ENCODE measurements at regions not wholly inside any gene's neighbourhood (a gene's known extent, or its start where the extent isn't known, plus 50 kb on each side); places are given as distances from the start of the nearest gene placed in this dataset.

GRCh38 chr5:92119110-92119509 lies 736.0 kb upstream of the ARRDC3 start:
- H3K27ac ChIP-seq = no peak overlapping the region
- H3K9me3 ChIP-seq = no peaks in the 10 kb centered on the region
- H3K36me3 ChIP-seq = no peaks in the 10 kb centered on the region
- H3K4me3 ChIP-seq = no peak overlapping the region
- H3K4me1 ChIP-seq = no peaks in the 10 kb centered on the region
- TF ChIP-seq, protein P1, sequence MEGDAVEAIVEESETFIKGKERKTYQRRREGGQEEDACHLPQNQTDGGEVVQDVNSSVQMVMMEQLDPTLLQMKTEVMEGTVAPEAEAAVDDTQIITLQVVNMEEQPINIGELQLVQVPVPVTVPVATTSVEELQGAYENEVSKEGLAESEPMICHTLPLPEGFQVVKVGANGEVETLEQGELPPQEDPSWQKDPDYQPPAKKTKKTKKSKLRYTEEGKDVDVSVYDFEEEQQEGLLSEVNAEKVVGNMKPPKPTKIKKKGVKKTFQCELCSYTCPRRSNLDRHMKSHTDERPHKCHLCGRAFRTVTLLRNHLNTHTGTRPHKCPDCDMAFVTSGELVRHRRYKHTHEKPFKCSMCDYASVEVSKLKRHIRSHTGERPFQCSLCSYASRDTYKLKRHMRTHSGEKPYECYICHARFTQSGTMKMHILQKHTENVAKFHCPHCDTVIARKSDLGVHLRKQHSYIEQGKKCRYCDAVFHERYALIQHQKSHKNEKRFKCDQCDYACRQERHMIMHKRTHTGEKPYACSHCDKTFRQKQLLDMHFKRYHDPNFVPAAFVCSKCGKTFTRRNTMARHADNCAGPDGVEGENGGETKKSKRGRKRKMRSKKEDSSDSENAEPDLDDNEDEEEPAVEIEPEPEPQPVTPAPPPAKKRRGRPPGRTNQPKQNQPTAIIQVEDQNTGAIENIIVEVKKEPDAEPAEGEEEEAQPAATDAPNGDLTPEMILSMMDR (IDR thresholded peaks at IDR 0.05) = no peak
- DNase-seq = no peak
- intact Hi-C loops (cut with DNase I) = no loop called here
- H3K27me3 ChIP-seq (ENCODE audit: low read depth) = no peaks in the 10 kb centered on the region
- ATAC-seq = no peak

DNA sequence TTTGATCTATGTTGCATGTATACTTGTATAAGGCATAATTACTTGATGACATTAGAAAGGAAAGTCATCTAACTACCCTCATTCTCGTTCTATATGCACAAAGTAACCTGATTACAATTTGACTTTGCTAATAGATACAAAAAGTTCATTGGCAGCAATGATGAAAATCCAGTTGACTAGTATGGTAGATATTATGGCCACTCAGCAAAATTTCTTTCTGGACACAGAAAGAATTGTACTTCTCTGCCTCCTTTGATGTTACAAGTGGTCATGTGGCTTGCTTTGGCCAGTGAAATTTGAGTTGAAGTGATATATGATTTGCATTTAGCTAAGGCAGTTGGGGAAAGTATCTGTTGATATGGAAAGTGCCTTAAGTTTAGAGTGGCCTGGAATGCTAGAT lies 723.7 kb upstream of the ARRDC3 start:
- Histone ChIP-seq H3K27ac (no peak overlapping the region), H3K4me1 (no peaks in the 10 kb centered on the region), H3K27me3 (ENCODE audit: low read depth) (no peaks in the 10 kb centered on the region), H3K9me3 (no peaks in the 10 kb centered on the region), H3K36me3 (no peaks in the 10 kb centered on the region), H3K4me3 (no peak overlapping the region)
- intact Hi-C loops (cut with DNase I) = no loop called here
- DNase-seq (no peak), ATAC-seq (no peak)
- TF ChIP-seq, protein P1 (IDR thresholded peaks at IDR 0.05) = no peak

DNA sequence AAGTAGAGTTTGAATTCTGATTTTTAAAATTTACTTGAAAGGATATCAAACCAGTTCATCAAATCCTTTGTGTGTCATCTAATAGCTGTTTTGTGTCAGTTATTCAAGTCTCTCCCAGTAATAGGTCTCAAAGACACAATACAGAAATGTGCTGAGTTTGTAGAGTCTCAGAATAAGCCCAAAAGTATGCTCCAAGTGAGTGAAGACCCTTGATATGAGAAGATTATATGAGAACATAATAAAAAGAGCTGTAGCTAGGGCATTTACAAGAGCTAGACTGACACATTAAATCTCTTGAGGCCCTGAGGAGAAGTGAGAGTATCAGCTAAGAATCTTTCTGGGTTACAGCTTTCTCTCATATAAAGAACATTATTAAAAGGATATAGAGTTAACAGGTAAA lies 721.0 kb upstream of the ARRDC3 start:
- intact Hi-C loops (cut with DNase I) = no loop called here
- H3K36me3 ChIP-seq = no peaks in the 10 kb centered on the region
- H3K27ac ChIP-seq = no peak overlapping the region
- no peak overlapping the region for H3K4me3 ChIP-seq
- no peaks in the 10 kb centered on the region for H3K27me3 ChIP-seq (ENCODE audit: low read depth)
- ATAC-seq (no peak), DNase-seq (no peak)
- TF ChIP-seq, protein P1 (IDR thresholded peaks at IDR 0.05) = no peak
- H3K4me1 ChIP-seq = no peaks in the 10 kb centered on the region
- H3K9me3 ChIP-seq = no peaks in the 10 kb centered on the region

DNA sequence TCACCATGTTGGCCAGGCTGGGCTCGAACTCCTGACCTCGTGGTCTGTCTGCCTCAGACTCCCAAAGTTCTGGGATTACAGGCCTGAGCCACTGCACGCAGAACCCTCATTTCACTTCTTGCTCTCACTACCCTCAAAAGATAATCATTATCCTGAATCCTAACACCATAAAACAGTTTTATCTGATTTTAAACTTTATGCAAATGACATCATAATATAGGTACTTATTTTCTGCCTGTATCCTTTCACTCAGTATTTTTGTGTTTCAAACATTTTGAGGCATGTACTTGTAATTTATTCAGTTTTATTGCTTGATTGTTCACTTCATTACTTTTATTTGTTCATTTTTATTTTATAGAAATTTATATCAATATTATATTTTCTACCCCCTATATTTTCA lies 719.2 kb upstream of the ARRDC3 start:
- H3K4me3 ChIP-seq = no peak overlapping the region
- H3K4me1 ChIP-seq = no peaks in the 10 kb centered on the region
- intact Hi-C loops (cut with DNase I) = no loop called here
- TF ChIP-seq, protein P1 (IDR thresholded peaks at IDR 0.05) = no peak
- DNase-seq (no peak), ATAC-seq (no peak)
- H3K36me3 ChIP-seq = no peaks in the 10 kb centered on the region
- H3K27me3 ChIP-seq (ENCODE audit: low read depth) = no peaks in the 10 kb centered on the region
- H3K27ac ChIP-seq = no peak overlapping the region
- H3K9me3 ChIP-seq = no peaks in the 10 kb centered on the region

DNA sequence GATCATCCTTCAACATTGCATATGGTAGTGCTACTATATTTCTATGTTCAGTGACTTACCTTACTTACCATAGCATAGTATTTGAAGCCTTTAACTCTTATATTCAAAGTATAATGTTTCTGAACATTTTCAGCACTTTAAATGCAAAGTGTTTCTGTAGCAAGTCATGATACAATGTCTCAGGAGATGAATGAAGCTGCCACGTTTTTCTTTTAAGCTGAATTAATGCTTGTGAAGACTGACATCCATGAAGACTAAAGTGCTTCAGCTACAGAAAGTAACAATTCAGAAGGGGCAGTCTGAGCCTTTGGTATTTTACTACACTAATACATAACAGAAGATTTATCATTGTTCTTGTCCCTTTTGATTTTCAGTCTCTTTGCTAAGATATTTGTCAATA lies 709.1 kb upstream of the ARRDC3 start:
- intact Hi-C loops (cut with DNase I) = no loop called here
- no peak for ATAC-seq
- no peaks in the 10 kb centered on the region for H3K4me1 ChIP-seq

More for the DNA sequence above, 709.1 kb upstream of the ARRDC3 start:
- Histone ChIP-seq H3K27ac (no peak overlapping the region), H3K27me3 (ENCODE audit: low read depth) (no peaks in the 10 kb centered on the region), H3K4me3 (no peak overlapping the region), H3K9me3 (no peaks in the 10 kb centered on the region), H3K36me3 (no peaks in the 10 kb centered on the region)
- TF ChIP-seq, protein P1 (IDR thresholded peaks at IDR 0.05) = no peak
- DNase-seq = no peak

All from lower lobe of right lung (tissue), 2 donors.